HG03460 (cell line): ENCODE measurements at regions not wholly inside any gene's neighbourhood (a gene's known extent, or its start where the extent isn't known, plus 50 kb on each side); places are given as distances from the start of the nearest gene placed in this dataset.

Experiments used
- ATAC-seq: cut with Tn5 transposase; IDR thresholded peaks from one replicate; pipeline ENCODE4 v1.9.1; 2021; ENCODE audit not compliant: unreplicated experiment

- ATAC-seq: no peak
These were observed 79.6 kb upstream of the LCLAT1 start for GRCh38 chr2:30367232-30368070.

- no peak for ATAC-seq
These were observed 78.8 kb upstream of the LCLAT1 start for GRCh38 chr2:30368258-30368657.

- ATAC-seq: no peak
These were observed 75.9 kb upstream of the LCLAT1 start for GRCh38 chr2:30371028-30371689.

GRCh38 chr2:30371772-30372373 lies 75.2 kb upstream of the LCLAT1 start:
- no peak for ATAC-seq

GRCh38 chr2:30372826-30373225 lies 74.2 kb upstream of the LCLAT1 start:
- ATAC-seq: no peak

- no peak for ATAC-seq
These were observed 73.2 kb upstream of the LCLAT1 start for GRCh38 chr2:30373881-30374302.

- no peak for ATAC-seq
These were observed 72.7 kb upstream of the LCLAT1 start for GRCh38 chr2:30374380-30374779.

- no peak for ATAC-seq
These were observed 71.1 kb upstream of the LCLAT1 start for GRCh38 chr2:30375915-30376314.

- ATAC-seq: no peak
These were observed 67.6 kb upstream of the LCLAT1 start for GRCh38 chr2:30379481-30379880.

GRCh38 chr2:30380824-30381223 lies 66.2 kb upstream of the LCLAT1 start:
- ATAC-seq: no peak

GRCh38 chr2:30382162-30382783 lies 64.8 kb upstream of the LCLAT1 start:
- ATAC-seq: no peak

- no peak for ATAC-seq
These were observed 64.1 kb upstream of the LCLAT1 start for GRCh38 chr2:30382995-30383394.

GRCh38 chr2:30385327-30385726 lies 61.7 kb upstream of the LCLAT1 start:
- no peak for ATAC-seq

- no peak for ATAC-seq
These were observed 54.9 kb upstream of the LCLAT1 start for GRCh38 chr2:30392097-30392496.

GRCh38 chr2:30393510-30393909 lies 53.5 kb upstream of the LCLAT1 start:
- no peak for ATAC-seq

GRCh38 chr2:30394096-30394495 lies 53.0 kb upstream of the LCLAT1 start:
- no peak for ATAC-seq

- no peak for ATAC-seq
These were observed 50.4 kb upstream of the LCLAT1 start for GRCh38 chr2:30396436-30397232.
